ENCODE measurements at regions not wholly inside any gene's neighbourhood (a gene's known extent, or its start where the extent isn't known, plus 50 kb on each side); places are given as distances from the start of the nearest gene placed in this dataset.
"Not testable (repeated sequence)": the region's sequence is repeated elsewhere in the genome, so short reads cannot be mapped to it uniquely, and the experiment has no call there.

DNA sequence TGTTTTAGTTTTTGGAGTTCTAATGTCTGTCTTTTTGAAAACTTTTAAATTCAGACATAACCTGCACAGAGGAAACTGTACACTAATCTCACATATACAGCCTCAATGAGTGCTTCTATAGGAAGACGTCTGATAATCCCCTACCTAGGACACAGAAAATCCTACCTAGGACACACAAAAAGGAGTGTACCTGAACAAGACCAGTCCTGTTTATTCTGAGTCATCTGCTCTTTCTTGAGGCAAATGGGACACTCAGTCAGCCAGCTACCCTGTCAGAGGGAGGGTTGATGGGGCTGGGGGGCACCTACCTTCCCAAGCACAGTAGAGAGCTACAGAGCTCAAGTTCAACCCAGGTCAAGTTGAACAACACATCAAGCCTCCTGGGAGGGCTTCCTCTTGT, 346.6 kb upstream of the NCAM1 start:
- Histone ChIP-seq H3K9ac (no peak overlapping the region), H3K4me2 (no peak overlapping the region), H3K4me3 (no peak overlapping the region), H3K27me3 (no peaks in the 10 kb centered on the region), H3K36me3 (no peaks in the 10 kb centered on the region), H3K9me3 (no peaks in the 10 kb centered on the region), H3K27ac (no peak overlapping the region), H4K20me1 (no peaks in the 10 kb centered on the region), H3K4me1 (no peaks in the 10 kb centered on the region)
- no peak for TF ChIP-seq Cebpa-rat (IDR thresholded peaks at IDR 0.05)

DNA sequence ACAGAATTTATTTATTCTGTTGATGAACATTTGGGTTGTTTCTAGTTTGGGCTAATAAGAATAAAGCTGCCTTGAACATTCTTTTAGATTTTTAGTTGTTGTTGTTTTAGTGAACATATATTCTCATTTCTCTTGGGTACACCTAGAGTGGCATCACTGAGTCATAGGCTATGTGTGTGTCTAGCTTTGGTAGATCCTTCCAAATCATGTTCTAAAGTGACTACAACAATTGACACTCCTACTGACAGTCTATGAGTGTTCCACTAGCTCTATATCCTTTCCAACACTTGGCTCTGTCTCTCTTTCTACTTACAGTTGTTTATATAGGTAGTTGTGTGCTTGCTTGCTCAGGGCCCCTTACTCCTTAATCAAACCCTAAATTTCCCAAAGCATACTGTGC, 346.0 kb upstream of the NCAM1 start:
- no peak overlapping the region for H3K4me2 ChIP-seq

DNA sequence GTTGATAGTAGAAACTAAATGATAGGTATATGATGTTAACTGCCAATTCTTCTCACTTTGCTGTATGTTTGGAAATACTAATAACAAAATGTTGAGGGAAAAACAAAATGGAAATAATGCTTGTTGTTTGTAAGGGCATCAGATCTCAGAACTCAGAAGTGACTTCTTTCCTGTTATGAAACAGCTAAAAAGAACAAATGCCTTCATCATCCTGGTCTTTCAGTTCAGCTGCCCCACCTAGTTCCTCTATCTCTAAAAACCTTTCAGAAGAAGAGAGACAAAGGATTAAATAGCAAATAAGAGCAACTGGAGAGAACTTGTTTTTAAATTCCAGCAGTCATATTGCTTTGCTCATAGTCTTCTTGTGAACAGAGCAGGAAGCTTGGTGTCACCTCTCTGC, 345.3 kb upstream of the NCAM1 start:
- TF ChIP-seq Cebpa-rat (IDR thresholded peaks at IDR 0.05) = no peak
- H3K27me3 ChIP-seq = no peaks in the 10 kb centered on the region
- H3K36me3 ChIP-seq = no peaks in the 10 kb centered on the region
- H3K27ac ChIP-seq = no peak overlapping the region
- no peaks in the 10 kb centered on the region for H3K9me3 ChIP-seq
- H4K20me1 ChIP-seq = no peaks in the 10 kb centered on the region
- no peak overlapping the region for H3K9ac ChIP-seq
- no peaks in the 10 kb centered on the region for H3K4me1 ChIP-seq
- H3K4me2 ChIP-seq = no peak overlapping the region
- H3K4me3 ChIP-seq = no peak overlapping the region

More for the DNA sequence above, 346.0 kb upstream of the NCAM1 start:
- no peaks in the 10 kb centered on the region for H4K20me1 ChIP-seq
- H3K27me3 ChIP-seq = no peaks in the 10 kb centered on the region
- no peak overlapping the region for H3K27ac ChIP-seq
- H3K36me3 ChIP-seq = no peaks in the 10 kb centered on the region
- TF ChIP-seq Cebpa-rat (IDR thresholded peaks at IDR 0.05) = no peak
- no peak overlapping the region for H3K4me3 ChIP-seq
- H3K9me3 ChIP-seq = no peaks in the 10 kb centered on the region
- H3K4me1 ChIP-seq = no peaks in the 10 kb centered on the region
- no peak overlapping the region for H3K9ac ChIP-seq

DNA sequence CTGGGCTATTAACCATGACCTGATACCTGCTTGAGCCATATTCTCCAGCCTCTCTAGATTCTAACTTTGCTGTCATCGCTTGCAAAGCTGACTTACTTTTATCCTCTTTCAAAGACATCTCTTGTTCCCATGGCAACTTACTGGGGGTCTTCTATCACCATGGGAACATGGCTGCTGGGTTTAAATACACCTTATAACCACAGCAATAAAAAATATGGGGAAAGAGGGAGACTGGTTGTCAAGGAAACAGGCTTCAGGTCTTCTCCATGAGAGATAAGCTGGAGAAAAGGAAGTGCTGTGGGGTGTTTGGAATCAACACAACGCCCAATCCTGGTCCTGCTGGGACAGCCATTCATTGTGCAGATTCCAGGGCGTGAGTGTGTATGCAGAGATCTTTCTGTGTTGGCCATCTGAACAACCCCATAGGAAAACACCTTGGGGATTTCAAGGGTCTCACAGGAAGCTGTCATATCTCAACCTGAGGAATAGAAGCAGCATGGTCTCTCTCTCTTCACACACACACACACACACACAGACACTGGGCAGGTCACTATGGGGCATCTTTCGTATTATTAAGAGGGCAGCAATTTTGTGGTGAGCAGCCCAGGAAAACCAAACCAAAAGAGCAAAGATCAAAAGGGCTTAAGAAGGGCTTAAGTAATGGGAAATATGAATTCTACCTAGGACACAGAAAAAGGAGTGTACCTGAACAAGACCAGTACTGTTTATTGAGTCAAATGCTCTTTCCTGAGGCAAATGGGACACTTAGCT, 344.7 kb upstream of the NCAM1 start:
- no peak overlapping the region for H3K4me3 ChIP-seq
- no peak for TF ChIP-seq Cebpa-rat (IDR thresholded peaks at IDR 0.05)
- H3K4me1 ChIP-seq = no peaks in the 10 kb centered on the region
- H3K27me3 ChIP-seq = no peaks in the 10 kb centered on the region
- H3K27ac ChIP-seq = no peak overlapping the region
- H3K9ac ChIP-seq = no peak overlapping the region
- no peaks in the 10 kb centered on the region for H3K9me3 ChIP-seq
- no peak overlapping the region for H3K4me2 ChIP-seq
- H3K36me3 ChIP-seq = no peaks in the 10 kb centered on the region
- H4K20me1 ChIP-seq = no peaks in the 10 kb centered on the region

DNA sequence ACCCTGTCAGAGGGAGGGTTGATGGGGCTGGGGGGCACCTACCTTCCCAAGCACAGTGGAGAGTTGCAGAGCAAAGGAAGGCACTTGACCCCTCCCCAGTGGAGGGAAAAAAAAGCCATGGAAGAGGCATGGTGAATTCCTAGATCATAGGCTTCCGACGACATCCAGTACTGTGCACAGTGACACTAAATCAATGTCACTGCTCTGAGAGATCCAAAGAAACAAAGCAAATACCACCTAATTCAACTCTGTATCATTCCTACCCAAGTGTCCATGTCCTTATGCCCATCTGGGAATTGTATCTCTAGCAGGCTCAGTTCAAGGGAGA, 344.2 kb upstream of the NCAM1 start:
- H3K4me3 ChIP-seq = no peak overlapping the region
- no peaks in the 10 kb centered on the region for H3K9me3 ChIP-seq
- TF ChIP-seq Cebpa-rat (IDR thresholded peaks at IDR 0.05) = no peak
- H3K4me2 ChIP-seq = no peak overlapping the region
- H3K36me3 ChIP-seq = no peaks in the 10 kb centered on the region
- H4K20me1 ChIP-seq = no peaks in the 10 kb centered on the region
- H3K9ac ChIP-seq = no peak overlapping the region
- no peaks in the 10 kb centered on the region for H3K4me1 ChIP-seq
- no peaks in the 10 kb centered on the region for H3K27me3 ChIP-seq
- H3K27ac ChIP-seq = no peak overlapping the region

DNA sequence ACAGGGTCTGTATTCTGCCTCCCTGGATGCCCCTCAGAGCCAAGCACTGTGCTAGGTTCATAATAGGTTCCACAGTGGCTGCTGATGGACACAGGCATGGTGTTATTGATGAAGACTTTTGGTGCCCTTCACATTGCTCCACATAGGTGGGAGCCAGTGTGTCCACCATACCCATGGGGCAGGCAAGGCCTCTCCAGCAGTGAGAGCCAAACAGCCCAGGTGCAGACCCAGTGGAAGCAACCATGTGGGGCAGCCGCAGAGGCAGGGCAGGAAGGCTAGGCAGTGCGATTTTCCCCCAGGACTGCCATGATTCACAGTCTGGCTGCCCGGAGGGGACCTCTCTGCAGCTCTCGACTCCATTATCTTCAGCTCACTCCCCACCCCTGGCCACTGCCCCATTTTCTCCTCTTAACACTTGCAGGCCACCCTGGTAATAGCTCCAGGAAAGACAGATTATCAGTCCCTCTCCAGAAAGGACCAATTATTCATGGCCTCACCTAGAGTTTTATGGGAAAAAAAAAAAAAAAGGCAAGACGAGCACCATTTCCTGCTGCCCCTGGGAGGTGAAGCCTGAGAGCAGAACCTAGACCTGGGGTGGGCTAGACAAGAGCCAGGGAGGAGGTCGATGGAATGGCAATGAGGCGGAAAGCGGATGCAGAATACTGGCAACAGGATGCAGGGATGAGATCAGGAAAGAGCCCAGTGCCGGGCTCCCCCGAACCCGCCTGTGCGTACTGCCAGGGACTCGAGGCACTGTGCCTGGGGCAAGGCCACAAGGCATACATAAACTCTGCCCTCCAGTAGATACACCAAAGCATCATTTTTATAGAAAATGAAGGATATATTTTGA, 343.0 kb upstream of the NCAM1 start:
- Histone ChIP-seq H3K27me3 (no peaks in the 10 kb centered on the region), H4K20me1 (no peaks in the 10 kb centered on the region), H3K4me2 (no peak overlapping the region), H3K27ac (no peak overlapping the region), H3K9ac (no peak overlapping the region), H3K4me3 (no peak overlapping the region), H3K4me1 (no peaks in the 10 kb centered on the region), H3K9me3 (no peaks in the 10 kb centered on the region), H3K36me3 (no peaks in the 10 kb centered on the region)
- no peak for TF ChIP-seq Cebpa-rat (IDR thresholded peaks at IDR 0.05)

DNA sequence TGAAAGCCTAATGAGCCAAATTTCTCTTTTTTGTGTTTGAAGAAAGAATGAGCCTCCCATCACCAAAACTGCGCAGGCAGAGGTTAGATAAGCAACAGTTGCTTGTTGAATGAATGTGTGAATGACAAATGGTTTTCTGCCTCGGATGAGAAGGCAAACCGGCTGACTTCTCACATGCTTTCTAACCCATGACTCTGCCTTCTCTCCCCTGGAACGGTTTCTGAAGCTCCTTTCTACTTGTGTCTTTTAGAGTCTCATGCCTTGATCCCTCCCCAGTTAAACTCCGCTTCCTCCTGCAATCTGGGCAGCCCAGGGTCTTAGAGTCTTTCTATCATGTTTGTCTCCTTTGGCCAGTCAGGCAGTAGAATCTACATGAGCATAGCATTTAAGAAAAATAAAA, 342.1 kb upstream of the NCAM1 start:
- H3K9me3 ChIP-seq = no peaks in the 10 kb centered on the region
- no peaks in the 10 kb centered on the region for H3K27me3 ChIP-seq
- H3K4me1 ChIP-seq = no peaks in the 10 kb centered on the region
- no peak overlapping the region for H3K4me2 ChIP-seq
- H3K9ac ChIP-seq = no peak overlapping the region
- TF ChIP-seq Cebpa-rat (IDR thresholded peaks at IDR 0.05) = no peak
- H3K4me3 ChIP-seq = no peak overlapping the region
- H4K20me1 ChIP-seq = no peaks in the 10 kb centered on the region
- no peak overlapping the region for H3K27ac ChIP-seq
- no peaks in the 10 kb centered on the region for H3K36me3 ChIP-seq

DNA sequence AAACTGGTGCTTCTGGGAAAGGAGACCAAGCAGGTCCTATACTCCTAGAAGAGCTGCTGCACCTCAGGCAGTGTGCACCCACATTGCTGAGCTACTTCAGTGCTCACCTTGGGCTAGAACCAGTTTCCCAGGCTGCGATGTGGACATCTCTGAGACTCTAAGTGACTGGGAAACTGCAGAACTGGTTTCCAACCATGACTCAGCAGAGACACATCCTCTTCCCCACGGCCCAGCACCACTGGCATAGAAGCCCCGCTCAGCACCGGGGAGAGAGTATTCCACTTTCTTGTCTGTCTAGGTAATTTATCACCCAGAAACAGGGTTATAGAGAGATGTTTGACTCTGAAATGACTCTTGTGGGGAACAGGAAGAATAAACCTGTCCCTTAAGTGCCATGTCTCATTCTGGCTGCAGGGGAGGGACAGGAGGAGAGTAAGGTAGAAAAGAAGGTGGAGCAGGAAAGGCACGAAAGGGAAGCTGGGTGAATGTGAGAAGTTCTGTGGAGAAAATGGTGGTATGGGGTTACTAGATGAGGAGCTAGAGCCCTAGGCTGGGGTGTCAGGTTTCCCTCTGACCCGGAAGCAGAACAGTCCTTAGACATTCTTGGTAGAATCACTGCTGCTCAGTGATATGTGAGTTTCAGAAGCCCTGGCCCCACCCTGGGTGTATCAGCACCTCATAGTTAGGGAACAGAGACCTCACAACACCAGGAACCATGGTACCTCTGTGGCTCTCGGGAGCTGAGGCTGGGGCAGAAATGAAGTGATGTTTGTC, 340.4 kb upstream of the NCAM1 start:
- no peak overlapping the region for H3K4me3 ChIP-seq
- H3K27me3 ChIP-seq = no peaks in the 10 kb centered on the region
- H4K20me1 ChIP-seq = no peaks in the 10 kb centered on the region
- no peaks in the 10 kb centered on the region for H3K4me1 ChIP-seq
- H3K27ac ChIP-seq = no peak overlapping the region
- no peak overlapping the region for H3K4me2 ChIP-seq
- TF ChIP-seq Cebpa-rat (IDR thresholded peaks at IDR 0.05) = no peak
- H3K9me3 ChIP-seq = no peaks in the 10 kb centered on the region
- H3K9ac ChIP-seq = no peak overlapping the region
- H3K36me3 ChIP-seq = no peaks in the 10 kb centered on the region

DNA sequence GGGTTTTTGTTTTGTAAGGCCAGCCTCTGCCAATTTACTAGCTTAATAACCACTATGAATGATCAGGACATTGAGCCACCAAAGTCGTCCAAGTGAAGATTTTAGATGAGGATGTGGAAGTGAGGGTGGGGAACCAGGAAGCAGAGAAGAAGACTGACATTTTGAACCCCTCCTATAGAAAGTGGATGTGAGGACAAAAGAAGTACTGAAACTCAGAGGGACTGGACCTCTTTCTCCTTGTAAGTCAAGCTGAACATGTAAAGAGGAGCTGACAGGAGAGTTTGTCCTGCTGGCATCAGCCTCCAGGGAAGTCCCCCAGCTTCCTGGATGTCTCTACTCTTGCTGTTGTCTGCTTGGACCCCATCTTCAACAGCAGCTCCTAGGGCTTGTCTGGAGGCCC, 338.2 kb upstream of the NCAM1 start:
- H3K9ac ChIP-seq = no peak overlapping the region
- H3K4me2 ChIP-seq = no peak overlapping the region
- H4K20me1 ChIP-seq = no peaks in the 10 kb centered on the region
- H3K4me1 ChIP-seq = no peaks in the 10 kb centered on the region
- H3K36me3 ChIP-seq = no peaks in the 10 kb centered on the region
- H3K27ac ChIP-seq = no peak overlapping the region
- no peak for TF ChIP-seq Cebpa-rat (IDR thresholded peaks at IDR 0.05)
- H3K4me3 ChIP-seq = no peak overlapping the region
- no peaks in the 10 kb centered on the region for H3K9me3 ChIP-seq
- H3K27me3 ChIP-seq = no peaks in the 10 kb centered on the region

DNA sequence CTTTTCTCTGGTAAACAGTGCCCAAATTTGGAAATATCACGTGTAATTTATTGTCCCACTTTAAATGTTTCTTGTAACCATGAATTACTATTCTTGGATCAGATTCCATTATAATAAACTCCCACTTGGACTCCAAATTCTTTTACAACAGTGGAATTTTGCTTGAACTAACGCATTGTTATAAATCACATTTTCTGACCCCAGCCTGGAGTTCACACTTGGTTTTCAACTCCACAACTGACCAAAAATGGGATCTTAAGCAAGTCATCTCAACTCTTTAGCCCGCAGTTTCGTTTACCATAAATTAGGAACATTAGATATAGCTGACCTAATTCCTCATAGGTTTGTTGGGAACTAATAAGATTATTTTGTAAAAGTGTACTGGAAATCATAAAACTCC, 336.8 kb upstream of the NCAM1 start:
- no peak for TF ChIP-seq Cebpa-rat (IDR thresholded peaks at IDR 0.05)
- Histone ChIP-seq H3K27ac (no peak overlapping the region), H3K4me1 (no peaks in the 10 kb centered on the region), H3K36me3 (no peaks in the 10 kb centered on the region), H4K20me1 (no peaks in the 10 kb centered on the region), H3K9me3 (no peaks in the 10 kb centered on the region), H3K4me3 (no peak overlapping the region), H3K9ac (no peak overlapping the region), H3K4me2 (no peak overlapping the region), H3K27me3 (no peaks in the 10 kb centered on the region)

DNA sequence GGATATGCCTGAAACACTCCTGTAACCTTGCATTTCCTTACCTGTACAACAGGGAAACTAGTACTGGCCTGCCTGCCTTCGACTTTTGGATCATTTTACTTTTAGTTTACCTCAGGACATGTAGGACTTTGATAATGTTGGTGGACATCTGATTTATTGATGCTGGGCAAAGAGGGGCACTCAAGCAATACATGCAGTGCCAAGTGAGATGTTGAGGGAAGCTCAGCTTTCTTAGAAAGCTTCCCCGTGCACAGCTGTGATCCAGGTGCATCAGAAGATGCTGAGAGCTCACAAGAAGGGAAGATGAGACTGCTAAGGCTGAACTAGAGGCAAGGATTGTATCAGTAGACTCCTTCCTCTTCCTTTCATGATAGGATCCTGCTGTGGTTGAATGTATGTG, 336.2 kb upstream of the NCAM1 start:
- H3K27me3 ChIP-seq, H4K20me1 ChIP-seq: not testable (repeated sequence)

More for the DNA sequence above, 336.2 kb upstream of the NCAM1 start:
- H3K27ac ChIP-seq, H3K9ac ChIP-seq, H3K4me2 ChIP-seq, H3K36me3 ChIP-seq, H3K9me3 ChIP-seq, H3K4me3 ChIP-seq, H3K4me1 ChIP-seq: not testable (repeated sequence)

All from BLaER1 (cell line).